Activated CD4-positive, alpha-beta T cell treated with anti-CD3 and anti-CD28 coated beads for 1 hour (primary cell): ENCODE measurements at regions not wholly inside any gene's neighbourhood (a gene's known extent, or its start where the extent isn't known, plus 50 kb on each side); places are given as distances from the start of the nearest gene placed in this dataset.
"Not testable (repeated sequence)": the region's sequence is repeated elsewhere in the genome, so short reads cannot be mapped to it uniquely, and the experiment has no call there.

Experiments
- DNase-seq: peaks from one replicate; pipeline ENCODE4 v3.0.0-alpha.2; 2020

DNA sequence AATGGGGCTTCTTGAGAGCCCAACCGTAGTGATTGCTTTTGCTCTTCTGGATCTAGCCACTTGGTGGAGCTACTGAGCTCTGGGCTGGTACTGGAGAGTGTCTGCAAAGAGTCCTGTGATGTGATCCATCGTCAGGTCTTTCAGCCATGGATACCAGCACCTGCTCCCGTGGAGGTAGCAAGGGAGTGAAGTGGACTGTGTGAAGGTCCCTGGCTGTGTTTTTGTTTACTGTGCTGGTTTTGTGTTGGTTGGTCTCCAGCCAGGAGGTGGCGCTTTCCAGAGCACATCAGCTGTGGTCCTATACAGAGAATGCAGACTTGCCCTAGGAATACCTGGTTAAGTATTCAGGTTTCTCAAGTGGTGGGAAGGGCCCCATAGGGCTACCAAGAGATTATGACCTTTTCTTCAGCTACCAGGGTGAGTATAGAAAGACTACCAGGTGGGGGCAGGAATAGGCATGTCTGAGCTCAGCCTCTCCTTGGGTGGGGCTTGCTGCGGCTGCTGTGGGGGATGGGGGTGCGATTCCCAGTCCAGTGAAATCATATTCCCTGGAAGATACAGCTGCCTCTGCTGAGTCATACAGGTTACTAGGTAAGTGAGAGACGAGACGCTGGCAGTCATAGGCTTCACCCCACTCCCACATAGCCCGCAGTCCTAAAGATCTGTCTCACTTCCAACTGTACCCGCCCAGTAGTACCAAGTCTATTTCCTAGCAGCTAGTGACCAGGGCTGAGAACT lies 733.7 kb downstream of the ZNF385D start:
- DNase-seq = no peak

DNA sequence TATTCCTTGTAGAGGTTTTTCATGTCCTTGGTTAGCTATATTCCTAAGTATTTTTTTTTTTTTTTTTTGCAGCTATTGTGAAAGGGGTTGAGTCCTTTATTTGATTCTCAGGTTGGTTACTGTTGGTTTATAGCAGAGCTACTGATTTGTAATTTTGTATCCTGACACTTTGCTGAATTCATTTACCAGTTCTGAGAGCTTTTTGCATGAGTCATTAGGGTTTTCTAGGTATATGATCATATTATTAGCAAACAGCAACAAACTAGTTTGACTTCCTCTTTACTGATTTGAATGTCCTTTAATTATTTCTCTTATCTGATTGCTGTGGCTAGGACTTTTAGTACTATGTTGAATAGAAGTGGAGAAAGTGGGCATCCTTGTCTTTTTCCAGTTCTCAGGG lies 737.4 kb downstream of the ZNF385D start:
- no peak for DNase-seq

DNA sequence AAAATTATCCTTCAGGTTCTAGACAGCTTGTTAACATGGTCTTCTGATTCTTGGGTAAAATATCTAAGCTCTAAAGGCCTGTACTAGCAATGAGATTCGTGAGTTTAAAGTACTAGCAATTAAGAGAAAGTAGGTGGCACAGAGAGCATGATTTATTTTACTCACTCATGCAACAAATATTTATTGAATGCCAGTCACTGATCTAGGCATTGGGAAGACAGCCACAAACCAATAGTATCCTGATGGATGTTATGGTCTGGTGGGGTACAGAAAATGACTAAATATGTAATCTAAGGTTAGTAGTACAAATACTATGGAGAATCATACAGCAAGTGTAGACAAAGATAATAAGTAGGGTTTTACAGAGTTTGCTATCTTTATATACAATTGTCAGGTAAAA lies 751.3 kb downstream of the ZNF385D start:
- no peak for DNase-seq

DNA sequence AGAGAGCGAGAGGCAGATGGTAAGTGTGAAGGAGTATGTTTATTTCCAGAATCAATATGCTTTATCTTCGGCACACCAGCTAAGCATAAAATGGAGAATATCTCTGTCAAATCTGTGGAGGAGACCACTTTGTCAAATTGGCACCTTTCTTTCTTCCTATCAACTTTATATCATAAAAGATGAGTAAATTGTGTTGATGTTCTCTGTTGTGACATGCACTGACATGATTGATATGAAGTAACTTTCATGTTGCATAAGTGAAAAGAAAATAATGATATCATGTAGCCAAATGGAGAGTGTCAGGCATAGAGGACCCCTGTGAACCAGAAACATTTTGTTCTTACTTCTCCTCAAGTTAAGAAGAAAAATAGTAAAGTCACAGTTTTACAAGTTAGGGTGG lies 753.8 kb downstream of the ZNF385D start:
- no peak for DNase-seq

DNA sequence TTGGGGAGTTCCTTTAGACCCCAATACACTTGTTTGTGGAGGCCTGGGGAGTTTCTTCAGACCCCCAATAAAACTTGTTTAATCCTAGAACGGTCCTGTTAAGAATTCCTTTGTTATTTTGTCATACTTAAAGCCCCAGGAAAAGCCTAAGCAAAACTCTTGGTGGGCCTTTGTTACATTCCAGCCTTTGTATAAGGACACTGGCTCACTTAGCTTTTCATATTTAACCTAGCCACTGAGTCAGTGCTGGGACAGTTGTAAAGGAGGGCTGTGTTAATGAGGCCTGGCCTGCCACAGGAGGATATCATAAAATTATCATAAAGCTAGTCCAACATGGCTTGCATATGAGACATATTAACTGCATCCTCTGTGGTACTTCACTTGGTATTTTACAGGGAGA lies 760.1 kb downstream of the ZNF385D start:
- no peak for DNase-seq

DNA sequence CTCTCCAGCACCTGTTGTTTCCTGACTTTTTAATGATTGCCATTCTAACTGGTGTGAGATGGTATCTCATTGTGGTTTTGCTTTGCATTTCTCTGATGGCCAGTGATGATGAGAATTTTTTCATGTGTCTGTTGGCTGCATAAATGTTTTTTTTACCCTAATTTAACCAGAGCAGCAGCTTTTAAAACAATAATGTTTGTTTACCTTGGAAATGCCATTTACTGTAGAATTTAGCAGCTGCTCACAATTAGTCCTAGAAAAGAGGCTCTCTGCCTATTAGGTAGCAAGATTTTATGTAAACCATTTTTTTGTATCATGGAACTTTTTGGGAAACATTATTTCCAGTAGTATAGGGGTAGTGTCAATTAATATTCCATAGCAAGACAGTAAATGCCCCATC lies 761.4 kb downstream of the ZNF385D start:
- DNase-seq = not testable (repeated sequence)

DNA sequence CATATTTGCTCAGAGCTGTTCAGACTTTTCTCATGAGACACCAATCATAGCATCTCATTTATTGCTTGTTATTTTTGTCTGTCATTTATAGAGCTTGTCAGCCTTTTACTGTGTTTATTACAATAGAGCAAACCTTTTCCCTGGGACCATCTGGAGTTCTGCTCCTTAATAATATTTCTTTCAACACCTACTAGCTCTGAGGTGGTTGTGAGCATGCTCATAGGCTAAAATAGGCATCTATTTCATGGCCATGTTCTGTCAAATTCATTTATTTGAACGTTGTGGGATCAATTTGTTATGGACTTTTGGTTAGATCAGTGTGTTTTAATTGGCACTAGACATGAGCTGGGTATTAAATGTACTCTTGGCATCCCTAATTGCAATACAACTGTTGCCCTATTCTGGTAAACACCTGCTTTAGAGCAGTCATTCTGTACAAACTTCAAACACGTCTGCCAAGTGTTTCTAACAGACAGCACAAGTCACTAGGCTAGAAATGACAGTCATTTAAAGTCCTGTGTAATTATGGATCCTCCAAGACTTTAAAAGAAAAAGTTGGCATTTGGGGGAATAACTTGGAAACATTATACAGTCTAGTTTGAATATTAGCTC lies 766.3 kb downstream of the ZNF385D start:
- no peak for DNase-seq

DNA sequence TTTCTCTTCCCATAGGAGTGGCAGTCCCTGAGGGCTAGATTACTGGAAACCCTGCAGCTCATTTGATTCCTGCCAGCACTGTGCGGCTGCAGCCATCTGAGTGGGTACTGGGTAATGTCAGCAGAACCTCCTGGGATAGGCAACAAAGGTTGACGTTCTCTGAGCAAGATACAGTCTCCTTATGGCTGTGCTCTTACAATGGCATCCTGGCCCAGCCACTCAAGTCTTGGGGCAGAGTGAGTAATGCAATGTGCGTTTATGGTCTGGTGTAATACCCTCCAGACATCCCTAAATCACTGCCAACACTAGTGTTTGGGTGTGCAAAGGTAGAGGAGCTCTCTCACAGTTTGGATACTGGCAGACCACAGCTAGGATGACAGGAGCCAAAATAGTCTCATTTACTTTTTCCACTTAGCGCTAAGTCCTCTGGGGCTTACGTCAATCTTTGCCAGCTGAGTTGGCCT lies 775.8 kb downstream of the ZNF385D start:
- DNase-seq = no peak

DNA sequence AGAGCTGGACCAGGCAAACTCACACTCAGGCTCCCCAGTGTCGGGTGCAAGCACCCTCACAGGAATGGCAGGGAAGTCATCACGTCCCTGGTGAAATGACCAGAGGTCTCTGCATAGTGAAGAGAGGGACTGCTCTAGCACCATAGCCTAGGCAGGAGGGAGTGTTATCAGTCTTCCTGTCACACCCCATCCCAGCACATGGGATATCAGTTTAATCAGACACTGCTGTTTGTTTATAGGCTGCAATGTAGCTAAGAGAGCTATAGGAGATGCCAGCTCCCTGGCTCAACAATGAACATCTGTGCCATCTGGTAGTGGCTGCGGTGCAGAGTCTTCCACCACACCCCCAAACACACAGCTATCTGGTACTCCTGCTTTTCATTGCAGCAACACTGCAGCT lies 776.6 kb downstream of the ZNF385D start:
- DNase-seq = no peak

DNA sequence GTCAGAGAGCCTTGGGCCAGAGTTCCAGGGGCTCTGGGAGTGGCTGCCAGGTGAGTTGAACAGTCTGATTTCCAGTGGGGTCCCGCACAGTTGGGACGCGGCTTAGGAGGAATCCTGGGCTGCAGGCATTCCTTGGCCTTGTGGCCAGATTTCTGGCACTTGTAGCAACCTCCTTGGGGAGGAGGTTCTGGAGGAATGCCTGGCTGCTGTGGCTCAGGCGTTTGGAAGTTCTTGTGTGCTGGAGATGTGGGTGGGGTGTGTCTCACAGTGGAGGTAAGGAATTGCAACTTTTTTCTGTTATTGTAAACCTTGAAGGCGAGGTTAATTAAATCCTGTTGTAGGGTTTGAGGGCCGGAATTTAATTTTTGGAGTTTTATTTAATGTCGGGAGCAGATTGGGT lies 780.2 kb downstream of the ZNF385D start:
- DNase-seq = not testable (repeated sequence)

DNA sequence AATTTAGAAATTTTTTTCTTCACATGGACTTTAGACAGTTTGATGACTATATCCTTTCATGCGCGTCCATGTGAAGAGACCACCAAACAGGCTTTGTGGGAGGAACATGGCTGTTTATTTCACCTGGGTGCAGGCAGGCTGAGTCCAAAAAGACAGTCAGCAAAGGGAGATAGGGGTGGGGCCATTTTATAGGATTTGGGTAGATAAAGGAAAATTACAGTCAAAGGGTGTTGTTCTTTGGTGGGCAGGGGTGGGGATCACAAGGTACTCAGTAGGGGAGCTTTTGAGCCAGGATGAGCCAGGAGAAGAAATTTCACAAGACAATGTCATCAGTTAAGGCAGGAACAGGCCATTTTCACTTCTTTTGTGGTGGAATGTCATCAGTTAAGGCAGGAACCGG lies 781.5 kb upstream of the SGO1 start:
- DNase-seq = not testable (repeated sequence)

DNA sequence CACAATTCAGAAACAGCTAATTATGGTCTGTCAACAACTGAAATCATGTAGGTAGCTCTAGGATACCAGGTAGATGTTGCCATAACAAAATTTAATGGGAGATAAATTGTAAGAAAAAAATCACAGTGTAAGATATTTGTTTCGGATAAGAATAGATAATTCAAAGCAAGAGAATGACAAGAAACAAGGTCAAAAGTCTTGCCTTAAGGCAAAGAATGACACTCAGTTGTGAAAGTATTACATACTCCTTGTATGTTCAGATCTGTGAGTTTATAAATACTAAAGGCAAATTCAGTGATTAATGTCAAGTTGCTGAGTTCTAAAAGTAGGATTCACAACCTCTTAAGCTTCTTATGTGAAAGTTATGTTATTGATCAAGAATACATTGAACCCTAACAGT lies 772.2 kb upstream of the SGO1 start:
- DNase-seq = no peak

DNA sequence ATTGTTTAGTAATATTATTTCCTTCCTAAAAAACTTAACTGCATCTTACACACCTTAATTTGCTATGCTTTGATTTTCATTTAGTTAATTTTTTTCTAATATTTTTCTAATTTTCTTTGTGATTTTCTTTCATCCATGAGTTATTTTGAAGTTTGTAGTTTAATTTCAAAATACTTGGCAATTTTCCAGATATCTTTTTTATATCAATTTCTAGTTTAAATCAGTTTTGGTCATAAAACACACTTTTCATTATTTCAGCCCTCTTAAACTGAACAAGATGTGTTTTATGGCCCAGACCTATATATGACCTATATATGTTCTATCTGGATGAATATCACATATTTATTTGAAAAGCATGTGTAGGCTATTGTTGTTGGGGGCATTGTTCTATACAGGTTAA lies 759.9 kb upstream of the SGO1 start:
- DNase-seq = no peak

DNA sequence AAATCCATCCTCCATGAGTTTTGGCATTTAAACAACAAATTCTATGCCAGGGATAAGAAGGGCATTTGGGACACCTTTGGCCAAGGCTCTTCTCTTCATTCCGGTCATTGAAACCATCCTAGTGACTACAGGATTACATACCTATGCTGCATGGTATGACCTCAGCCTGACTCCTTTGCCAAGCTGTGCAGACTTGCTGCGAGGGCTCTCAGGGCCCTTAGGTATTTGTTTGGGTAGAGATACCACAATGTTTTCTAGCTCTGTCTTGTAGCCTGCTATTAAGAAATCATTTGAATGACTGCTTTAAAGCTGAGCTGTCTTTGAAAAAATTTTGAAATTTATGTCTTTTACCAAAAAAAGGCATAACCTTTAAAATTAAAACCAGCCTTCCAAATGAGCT lies 749.8 kb upstream of the SGO1 start:
- no peak for DNase-seq

DNA sequence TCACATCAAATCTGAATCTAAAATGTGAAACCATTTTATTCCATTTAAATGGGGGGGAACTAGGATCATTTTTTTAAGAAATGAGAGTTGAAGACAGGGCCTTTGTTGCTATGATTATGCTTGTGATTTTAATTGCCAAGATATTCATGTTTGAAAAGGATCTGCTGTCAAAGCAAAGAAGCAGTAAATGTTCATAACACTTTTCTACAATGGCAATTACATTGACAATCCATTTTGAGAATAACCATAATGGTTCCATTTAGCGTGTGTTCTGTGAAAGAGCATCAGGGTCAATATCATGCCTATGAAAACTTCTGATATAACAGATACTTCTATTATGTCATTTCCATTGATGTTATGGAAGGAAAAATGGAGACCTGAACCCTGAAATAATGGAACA lies 745.8 kb upstream of the SGO1 start:
- no peak for DNase-seq

DNA sequence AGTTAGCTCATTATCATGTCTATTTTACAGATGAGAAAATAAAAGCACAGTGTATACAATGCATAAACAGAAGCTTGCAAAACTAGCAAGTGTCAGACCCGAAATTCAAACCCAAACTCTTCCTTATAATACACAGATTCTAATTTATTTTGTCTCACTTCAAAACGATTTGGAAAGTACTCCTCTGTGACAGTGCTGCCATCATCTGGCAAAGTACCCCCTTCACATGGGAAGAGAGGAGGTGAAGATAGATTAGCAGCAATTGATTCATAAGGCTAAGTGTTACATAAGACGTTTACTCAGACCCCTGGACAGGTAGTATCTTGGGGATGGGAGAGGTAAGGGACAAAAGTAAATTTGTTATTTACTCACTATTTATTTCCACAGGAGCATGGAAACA lies 744.0 kb upstream of the SGO1 start:
- no peak for DNase-seq

DNA sequence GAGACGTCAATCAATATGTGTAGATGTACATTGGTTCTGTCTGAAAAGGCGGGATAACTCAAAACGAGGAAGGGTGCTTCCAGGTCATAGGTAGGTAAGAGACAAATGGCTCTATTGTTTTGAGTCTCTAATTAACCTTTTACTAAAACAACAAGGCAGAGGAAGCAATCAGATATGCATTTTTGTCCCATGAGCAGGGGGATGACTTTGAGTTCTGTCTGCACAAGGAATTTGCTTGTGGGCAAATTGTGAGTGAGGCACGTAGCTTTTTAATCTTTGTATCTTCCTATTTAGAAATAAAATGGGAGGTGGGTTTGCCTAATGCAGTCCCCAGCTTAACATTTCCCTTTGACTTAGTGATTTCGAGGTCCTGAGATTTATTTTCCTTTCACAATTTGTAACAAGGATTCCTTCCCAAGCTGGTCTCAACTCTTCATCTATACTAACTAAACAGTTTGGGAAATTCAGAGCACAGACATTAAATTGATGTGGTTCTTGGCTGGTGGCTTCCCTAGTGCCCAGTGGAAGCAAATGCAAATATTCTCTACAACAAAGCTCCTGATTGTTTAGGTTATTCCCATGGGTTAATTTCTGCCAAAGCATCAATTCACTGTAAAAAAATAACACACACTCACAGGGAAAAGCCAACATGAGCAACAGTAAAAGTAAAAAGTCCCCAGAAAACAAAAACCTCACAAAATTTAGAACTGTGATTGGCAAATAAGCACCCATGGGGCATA lies 738.8 kb upstream of the SGO1 start:
- no peak for DNase-seq

DNA sequence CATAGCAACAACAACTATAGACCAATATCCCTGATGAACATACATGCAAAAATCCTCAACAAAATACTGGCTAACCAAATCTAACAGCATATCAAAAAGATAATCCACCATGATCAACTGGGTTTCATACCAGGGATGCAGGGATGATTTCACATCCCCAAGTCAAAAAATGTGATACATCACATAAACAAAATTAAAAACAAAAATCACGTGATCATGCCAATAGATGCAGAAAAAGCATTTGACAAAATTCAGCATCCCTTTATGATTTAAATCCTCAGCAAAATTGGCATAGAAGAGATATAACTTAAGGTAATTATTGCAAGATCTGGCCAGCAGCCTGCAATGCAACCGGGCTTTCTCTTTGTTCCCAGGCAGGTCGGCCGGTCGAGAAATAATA lies 735.1 kb upstream of the SGO1 start:
- DNase-seq = not testable (repeated sequence)

DNA sequence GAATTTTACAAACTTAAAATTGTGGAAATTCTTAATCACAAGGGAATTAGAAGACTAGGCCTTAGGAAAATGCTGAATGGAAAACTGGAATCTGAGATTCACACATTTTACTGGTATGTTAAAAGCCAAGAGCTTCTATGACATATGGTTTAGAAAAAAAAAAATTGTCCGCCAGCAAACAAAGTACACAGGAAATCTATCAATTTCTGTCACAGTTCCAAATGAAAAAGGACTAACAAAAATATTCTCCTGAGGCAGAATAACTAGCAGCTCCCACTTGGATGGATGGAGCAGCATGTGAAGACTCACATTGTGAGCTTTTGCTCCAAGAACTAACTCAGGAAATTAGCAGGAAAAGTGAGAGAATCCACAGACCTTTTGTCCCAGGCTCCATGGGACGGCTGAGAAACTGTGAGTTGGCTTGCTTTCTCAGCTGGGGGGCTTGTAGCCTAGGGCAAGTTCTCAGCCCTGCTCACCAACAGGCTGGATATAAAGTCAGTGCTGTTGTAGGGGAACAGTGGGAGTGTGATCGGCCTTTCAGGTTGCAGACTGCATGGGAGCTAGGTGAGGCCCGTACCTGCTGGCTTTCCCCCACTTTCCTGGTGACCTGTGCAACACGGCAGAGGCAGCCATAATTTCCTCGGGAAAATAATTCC lies 731.1 kb upstream of the SGO1 start:
- no peak for DNase-seq

DNA sequence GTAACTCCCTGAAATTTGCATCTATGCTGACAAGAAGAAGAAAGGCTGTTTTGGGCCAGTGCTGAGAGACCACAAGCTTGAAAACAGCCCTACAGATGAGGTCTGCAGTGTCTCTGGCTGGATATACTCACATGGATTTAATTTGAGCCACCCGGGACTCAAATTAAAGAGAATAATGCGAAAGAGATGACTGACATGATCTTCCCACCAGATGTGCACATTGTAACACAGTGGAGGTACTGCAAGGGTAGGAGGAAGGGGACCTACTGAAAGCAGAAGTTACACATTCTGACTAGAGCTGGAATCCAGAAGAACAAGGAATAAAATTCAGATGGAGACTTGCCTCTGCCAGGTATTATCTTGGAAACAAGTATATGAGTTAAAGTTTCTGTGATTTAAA lies 728.3 kb upstream of the SGO1 start:
- no peak for DNase-seq

DNA sequence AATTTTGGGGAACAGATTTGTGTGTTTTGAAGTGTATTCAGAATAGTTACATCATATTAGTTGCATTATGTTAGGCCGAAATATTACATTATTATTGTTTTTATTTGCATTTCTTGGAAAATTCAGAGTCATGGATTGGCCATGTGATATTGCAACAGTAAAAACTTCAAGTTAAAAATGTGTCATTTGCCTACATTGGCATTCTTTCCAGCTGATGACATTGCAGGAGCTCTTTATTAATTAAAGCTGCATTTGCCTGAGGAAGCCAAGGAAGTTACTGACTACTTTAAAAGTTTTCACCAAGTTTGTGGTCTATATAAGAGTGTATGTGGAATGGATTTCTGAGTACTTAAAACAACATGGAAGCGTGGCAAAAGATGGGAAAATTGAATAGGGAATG lies 726.4 kb upstream of the SGO1 start:
- DNase-seq = no peak

DNA sequence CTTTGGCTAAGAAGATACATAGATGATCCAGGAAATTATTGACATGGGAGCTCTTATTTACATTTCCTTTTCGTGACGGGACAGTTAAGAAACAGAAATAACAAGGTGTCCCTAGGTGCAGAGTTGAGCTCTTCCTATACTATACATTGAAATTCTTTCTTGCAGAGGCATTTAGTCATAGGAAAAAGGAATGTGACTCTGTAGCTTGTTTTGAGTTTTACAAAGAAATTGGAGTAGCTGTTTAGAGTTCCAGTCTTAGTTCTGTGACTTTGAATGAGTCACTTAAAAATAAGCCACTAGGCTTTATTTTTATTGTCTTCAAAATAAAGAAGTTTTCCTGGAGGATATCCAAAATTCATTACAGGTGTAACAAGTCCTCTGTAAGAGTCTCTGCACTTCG lies 723.5 kb upstream of the SGO1 start:
- DNase-seq = no peak

DNA sequence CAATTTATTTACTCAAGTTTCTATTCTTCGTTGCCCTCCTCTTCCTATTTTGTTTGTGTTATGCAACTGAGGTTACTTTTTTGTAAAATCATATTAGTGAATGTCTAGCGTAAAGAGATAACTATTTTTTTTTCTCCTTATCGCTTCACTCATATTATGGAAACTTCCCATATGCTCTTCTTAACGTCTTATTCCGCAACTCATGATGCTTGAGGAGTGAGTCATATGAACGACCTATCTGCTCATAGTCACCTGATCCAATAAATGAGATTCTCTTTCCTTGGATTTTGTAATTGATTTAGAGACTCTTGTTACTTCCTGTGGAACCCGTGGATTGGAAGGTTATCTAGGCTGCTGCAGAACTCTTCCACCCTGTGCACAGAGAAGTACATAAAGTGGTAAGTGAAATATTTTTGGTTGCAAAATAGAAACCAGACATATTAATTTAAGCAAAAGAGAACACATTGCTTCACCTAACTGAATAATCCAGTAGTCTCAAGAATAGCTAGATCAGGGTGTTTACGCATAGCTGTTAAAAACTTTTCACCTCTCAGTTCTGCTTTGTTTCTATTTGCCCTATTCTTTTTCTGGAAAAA lies 719.3 kb upstream of the SGO1 start:
- no peak for DNase-seq
